GM23338 (cell line): ENCODE measurements at regions not wholly inside any gene's neighbourhood (a gene's known extent, or its start where the extent isn't known, plus 50 kb on each side); places are given as distances from the start of the nearest gene placed in this dataset.

Source experiments
- ATAC-seq: fragments of 200-7000 bp; cut with Tn5 transposase; 3 replicates; pipeline ENCODE4 v1.9.1; 2020
- DNase-seq: peaks from one replicate; pipeline ENCODE4 v3.0.0-alpha.2; 2015; ENCODE audit warnings: low spot score
- H2AFZ ChIP-seq: fragments of 200-600 bp; sonication (generic); 2 replicates; pipeline ENCODE4 v1.8.0; 2016; ENCODE audit warnings: antibody characterized with exemption, mild to moderate bottlenecking, moderate library complexity
- H3F3A ChIP-seq: fragments of 200-600 bp; sonication (generic); replicated peaks from 2 replicates; pipeline ENCODE4 v1.8.0; 2017; ENCODE audit warnings: antibody characterized with exemption, mixed run types, low read depth
- H3K27ac ChIP-seq: fragments of 200-600 bp; sonication (generic); 2 replicates; pipeline ENCODE4 v1.6.1; 2016; ENCODE audit warnings: low read depth
- H3K27me3 ChIP-seq: fragments of 200-600 bp; sonication (generic); 2 replicates; pipeline ENCODE4 v1.8.0; 2016; ENCODE audit warnings: mild to moderate bottlenecking, mixed run types, moderate library complexity; ENCODE audit not compliant: insufficient read depth
- H3K36me3 ChIP-seq: fragments of 200-600 bp; sonication (generic); 2 replicates; pipeline ENCODE4 v1.8.0; 2016; ENCODE audit warnings: mild to moderate bottlenecking; ENCODE audit not compliant: insufficient read depth
- H3K4me1 ChIP-seq: fragments of 200-600 bp; sonication (generic); 2 replicates; pipeline ENCODE4 v1.8.0; 2016; ENCODE audit warnings: mild to moderate bottlenecking, moderate library complexity; ENCODE audit not compliant: insufficient read depth
- H3K4me2 ChIP-seq: fragments of 200-600 bp; sonication (generic); 2 replicates; pipeline ENCODE4 v1.7.1; 2017; ENCODE audit warnings: mixed run types
- H3K4me3 ChIP-seq: fragments of 200-600 bp; sonication (generic); 2 replicates; pipeline ENCODE4 v1.6.1; 2016; ENCODE audit warnings: mixed run types
- H3K79me2 ChIP-seq: fragments of 200-600 bp; sonication (generic); replicated peaks from 2 replicates; pipeline ENCODE4 v1.8.0; 2017; ENCODE audit warnings: mild to moderate bottlenecking; ENCODE audit not compliant: insufficient read depth
- H3K9me2 ChIP-seq: fragments of 200-600 bp; sonication (generic); 2 replicates; pipeline ENCODE4 v1.8.0; 2017; ENCODE audit not compliant: insufficient read depth
- H4K20me1 ChIP-seq: fragments of 200-600 bp; sonication (generic); replicated peaks from 2 replicates; pipeline ENCODE4 v1.8.0; 2017; ENCODE audit warnings: mild to moderate bottlenecking; ENCODE audit not compliant: insufficient read depth
- H3K27ac Mint-ChIP-seq: 2 replicates; pipeline ENCODE4 v1.8.0; 2020; ENCODE audit warnings: inconsistent platforms, mild to moderate bottlenecking, moderate library complexity, mixed read lengths
- H3K27me3 Mint-ChIP-seq: 3 replicates; pipeline ENCODE4 v1.8.0; 2022; ENCODE audit warnings: low read depth, mild to moderate bottlenecking, moderate library complexity, mixed read lengths, inconsistent platforms; ENCODE audit not compliant: insufficient read depth, poor library complexity
- H3K36me3 Mint-ChIP-seq: 3 replicates; pipeline ENCODE4 v1.8.0; 2021; ENCODE audit warnings: low read depth, mild to moderate bottlenecking, inconsistent platforms, moderate library complexity, mixed read lengths
- H3K4me1 Mint-ChIP-seq: 3 replicates; pipeline ENCODE4 v1.8.0; 2020; ENCODE audit warnings: mild to moderate bottlenecking, inconsistent platforms, mixed read lengths
- H3K4me3 Mint-ChIP-seq: 3 replicates; pipeline ENCODE4 v1.8.0; 2021; ENCODE audit warnings: moderate library complexity, mild to moderate bottlenecking, inconsistent platforms, mixed read lengths
- H3K9me3 Mint-ChIP-seq: 3 replicates; pipeline ENCODE4 v1.8.0; 2020; ENCODE audit warnings: moderate library complexity, mild to moderate bottlenecking, inconsistent platforms, mixed read lengths
- CREB1 ChIP-seq: fragments of 250-450 bp; sonication (Bioruptor Pico); IDR thresholded peaks from 2 replicates; pipeline ENCODE4 v1.5.0; 2020; ENCODE audit warnings: low read depth, mild to moderate bottlenecking, moderate library complexity
- ETS1 ChIP-seq: IDR thresholded peaks from 2 replicates; pipeline ENCODE4 v1.6.1; 2016; ENCODE audit warnings: antibody characterized with exemption
- EZH2 ChIP-seq: fragments of 200-600 bp; sonication (generic); IDR thresholded peaks from one replicate; pipeline ENCODE4 v1.8.0; 2017; ENCODE audit warnings: antibody characterized with exemption, mild to moderate bottlenecking, low read depth; ENCODE audit not compliant: unreplicated experiment
- EZH2phosphoT487 ChIP-seq: fragments of 200-600 bp; sonication (generic); IDR thresholded peaks from one replicate; pipeline ENCODE4 v1.8.1; 2018; ENCODE audit warnings: antibody characterized with exemption; ENCODE audit not compliant: unreplicated experiment
- JUNB ChIP-seq: IDR thresholded peaks from one replicate; pipeline ENCODE4 v1.6.1; 2016; ENCODE audit warnings: antibody characterized with exemption; ENCODE audit not compliant: unreplicated experiment
- NANOG ChIP-seq: IDR thresholded peaks from 2 replicates; pipeline ENCODE4 v1.6.1; 2016; ENCODE audit warnings: antibody characterized with exemption, borderline replicate concordance
- POLR2AphosphoS5 ChIP-seq: IDR thresholded peaks from 2 replicates; pipeline ENCODE4 v1.6.1; 2016; ENCODE audit warnings: antibody characterized with exemption, low read depth
- STAT1 ChIP-seq: IDR thresholded peaks from one replicate; pipeline ENCODE4 v1.6.1; 2016; ENCODE audit warnings: antibody characterized with exemption; ENCODE audit not compliant: unreplicated experiment
- ZNF114 ChIP-seq: fragments of 250-450 bp; sonication (Bioruptor Pico); IDR thresholded peaks from 2 replicates; pipeline ENCODE4 v1.5.0; 2020; ENCODE audit warnings: mild to moderate bottlenecking, moderate library complexity
- ZNF331 ChIP-seq: fragments of 250-450 bp; sonication (Bioruptor Pico); IDR thresholded peaks from 2 replicates; pipeline ENCODE4 v1.5.0; 2020; ENCODE audit warnings: low read depth, mild to moderate bottlenecking, moderate library complexity
- ZNF462 ChIP-seq: fragments of 250-450 bp; sonication (Bioruptor Pico); IDR thresholded peaks from 2 replicates; pipeline ENCODE4 v1.5.0; 2020; ENCODE audit warnings: mild to moderate bottlenecking, moderate library complexity

GRCh38 chr2:6741229-6741628, 124.5 kb downstream of the CMPK2 start:
- Histone ChIP-seq H3K4me1 (no peaks in the 10 kb centered on the region), H4K20me1 (no peaks in the 10 kb centered on the region), H2AFZ (no peak overlapping the region), H3K27ac (no peak overlapping the region), H3K79me2 (no peaks in the 10 kb centered on the region), H3F3A (no peaks in the 10 kb centered on the region), H3K9me2 (no peaks in the 10 kb centered on the region), H3K36me3 (no peaks in the 10 kb centered on the region), H3K4me2 (no peak overlapping the region), H3K4me3 (no peak overlapping the region), H3K27me3 (no peaks in the 10 kb centered on the region)
- Mint-ChIP-seq H3K36me3 (peaks cover 2% of the 10 kb centered on the region; the same call in 1 of the 3 replicates), H3K9me3 (peaks cover 57% of the 10 kb centered on the region), H3K27ac (no peak overlapping the region), H3K27me3 (peaks cover 4% of the 10 kb centered on the region), H3K4me3 (no peak overlapping the region), H3K4me1 (no peaks in the 10 kb centered on the region)
- ATAC-seq (no peak), DNase-seq (peak; percentile 27)
- TF ChIP-seq ETS1 (no peak), STAT1 (no peak), NANOG (no peak), ZNF114 (CRISPR knock-in tag) (no peak), JUNB (no peak), CREB1 (CRISPR knock-in tag) (no peak), EZH2 (no peak), EZH2phosphoT487 (no peak)

- Mint-ChIP-seq H3K4me1 (0 out of 3 replicates have a peak, but pooled peaks cover 3% of the 10 kb centered on the region), H3K4me3 (no peak overlapping the region), H3K27ac (no peak overlapping the region), H3K36me3 (0 out of 3 replicates have a peak, but pooled peaks cover 2% of the 10 kb centered on the region), H3K9me3 (peaks cover 54% of the 10 kb centered on the region), H3K27me3 (peaks cover 4% of the 10 kb centered on the region)
- Histone ChIP-seq H3K4me1 (0 out of 2 replicates have a peak, but pooled peaks cover 3% of the 10 kb centered on the region), H4K20me1 (no peaks in the 10 kb centered on the region), H3K4me2 (no peak overlapping the region), H3F3A (no peaks in the 10 kb centered on the region), H2AFZ (no peak overlapping the region), H3K27me3 (no peaks in the 10 kb centered on the region), H3K4me3 (no peak overlapping the region), H3K9me2 (peaks cover 4% of the 10 kb centered on the region; the same call in 1 of the 2 replicates), H3K36me3 (no peaks in the 10 kb centered on the region), H3K27ac (no peak overlapping the region), H3K79me2 (no peaks in the 10 kb centered on the region)
- DNase-seq (no peak), ATAC-seq (no peak)
- no peak for TF ChIP-seq POLR2AphosphoS5
- TF ChIP-seq ZNF331 (CRISPR knock-in tag): no peak
- TF ChIP-seq NANOG: no peak
- TF ChIP-seq ETS1: no peak
- TF ChIP-seq EZH2: no peak
- TF ChIP-seq EZH2phosphoT487: no peak
- TF ChIP-seq JUNB: no peak
- TF ChIP-seq ZNF462: no peak
- no peak for TF ChIP-seq CREB1 (CRISPR knock-in tag)
- TF ChIP-seq STAT1: no peak
These were observed 121.7 kb downstream of the CMPK2 start for GRCh38 chr2:6744038-6744437.
